A673 (cell line): ENCODE measurements at regions not wholly inside any gene's neighbourhood (a gene's known extent, or its start where the extent isn't known, plus 50 kb on each side); places are given as distances from the start of the nearest gene placed in this dataset.
"Not testable (repeated sequence)": the region's sequence is repeated elsewhere in the genome, so short reads cannot be mapped to it uniquely, and the experiment has no call there.

Experiments
- EZH2 ChIP-seq: fragments of 200-600 bp; sonication (generic); IDR thresholded peaks from 2 replicates; pipeline ENCODE4 v1.6.1; 2017; ENCODE audit warnings: borderline replicate concordance, low read depth, mild to moderate bottlenecking, mixed read lengths, antibody characterized with exemption, low read length; ENCODE audit not compliant: poor library complexity, severe bottlenecking
- TF ChIP-seq, protein P1 (sequence below): fragments of 300-800, 200-600 bp; sonication (generic); conservative IDR thresholded peaks from 2 replicates; pipeline ENCODE4 v1.5.1; 2017; ENCODE audit warnings: low read depth, mild to moderate bottlenecking, antibody characterized with exemption, low read length, moderate library complexity, mixed read lengths

DNA sequence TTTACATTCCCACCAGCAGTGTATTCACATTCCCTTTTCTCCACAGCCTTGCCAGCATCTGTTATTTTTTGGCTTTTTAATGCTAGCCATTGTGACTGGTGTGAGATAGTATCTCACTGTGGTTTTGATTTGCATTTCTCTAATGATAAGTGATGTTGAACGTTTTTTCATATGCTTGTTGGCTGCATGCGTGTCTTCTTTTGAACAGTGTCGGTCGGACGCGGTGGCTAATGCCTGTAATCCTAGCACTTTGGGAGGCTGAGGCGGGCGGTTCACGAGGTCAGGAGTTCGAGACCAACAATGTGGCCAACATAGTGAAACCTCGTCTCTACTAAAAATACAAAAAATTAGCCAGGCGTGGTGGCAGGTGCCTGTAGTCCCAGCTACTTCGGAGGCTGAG lies 50.6 kb upstream of the LAS1L start:
- TF ChIP-seq, protein P1, sequence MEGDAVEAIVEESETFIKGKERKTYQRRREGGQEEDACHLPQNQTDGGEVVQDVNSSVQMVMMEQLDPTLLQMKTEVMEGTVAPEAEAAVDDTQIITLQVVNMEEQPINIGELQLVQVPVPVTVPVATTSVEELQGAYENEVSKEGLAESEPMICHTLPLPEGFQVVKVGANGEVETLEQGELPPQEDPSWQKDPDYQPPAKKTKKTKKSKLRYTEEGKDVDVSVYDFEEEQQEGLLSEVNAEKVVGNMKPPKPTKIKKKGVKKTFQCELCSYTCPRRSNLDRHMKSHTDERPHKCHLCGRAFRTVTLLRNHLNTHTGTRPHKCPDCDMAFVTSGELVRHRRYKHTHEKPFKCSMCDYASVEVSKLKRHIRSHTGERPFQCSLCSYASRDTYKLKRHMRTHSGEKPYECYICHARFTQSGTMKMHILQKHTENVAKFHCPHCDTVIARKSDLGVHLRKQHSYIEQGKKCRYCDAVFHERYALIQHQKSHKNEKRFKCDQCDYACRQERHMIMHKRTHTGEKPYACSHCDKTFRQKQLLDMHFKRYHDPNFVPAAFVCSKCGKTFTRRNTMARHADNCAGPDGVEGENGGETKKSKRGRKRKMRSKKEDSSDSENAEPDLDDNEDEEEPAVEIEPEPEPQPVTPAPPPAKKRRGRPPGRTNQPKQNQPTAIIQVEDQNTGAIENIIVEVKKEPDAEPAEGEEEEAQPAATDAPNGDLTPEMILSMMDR, result not testable (repeated sequence)
- not testable (repeated sequence) for TF ChIP-seq EZH2
